ENCODE measurements at regions not wholly inside any gene's neighbourhood (a gene's known extent, or its start where the extent isn't known, plus 50 kb on each side); places are given as distances from the start of the nearest gene placed in this dataset.

GRCh38 chr7:111662386-111662785 lies 100.1 kb upstream of the IMMP2L start:
- TF ChIP-seq GATAD2B (IDR thresholded peaks at IDR 0.05; ENCODE audit: borderline replicate concordance) (no peak), ZNF253 (CRISPR knock-in tag; conservative IDR thresholded peaks at IDR 0.05) (no peak), ZFX (CRISPR knock-in tag; IDR thresholded peaks at IDR 0.05) (no peak), CBX5 (IDR thresholded peaks at IDR 0.05; ENCODE audit: borderline replicate concordance, low read depth) (no peak), ZNF316 (IDR thresholded peaks at IDR 0.05) (no peak), ZFP30 (CRISPR knock-in tag; IDR thresholded peaks at IDR 0.05; ENCODE audit: borderline replicate concordance) (no peak), TCF7 (IDR thresholded peaks at IDR 0.05; ENCODE audit: borderline replicate concordance) (no peak), ZNF449 (CRISPR knock-in tag; IDR thresholded peaks at IDR 0.05) (no peak), ZEB2 (IDR thresholded peaks at IDR 0.05) (no peak), E2F1 (CRISPR knock-in tag; IDR thresholded peaks at IDR 0.05) (no peak), SMARCA4 (IDR thresholded peaks at IDR 0.05) (no peak), THRAP3 (IDR thresholded peaks at IDR 0.05; ENCODE audit: borderline replicate concordance) (no peak), ZKSCAN3 (CRISPR knock-in tag; IDR thresholded peaks at IDR 0.05) (no peak)
- ATAC-seq (no peak), FAIRE-seq (no peak)

More at GRCh38 chr7:111662386-111662785, 100.1 kb upstream of the IMMP2L start:
- POLR2A ChIA-PET: no interaction called here
- no peak overlapping the region for H3K4me2 ChIP-seq (ENCODE audit: insufficient read depth, low read length)
- CTCF ChIA-PET (ENCODE audit: low intra/inter-chr PET ratio): no interaction called here
- no peaks in the 10 kb centered on the region for H3K9me1 ChIP-seq (ENCODE audit: control insufficient read depth, insufficient read depth, low read length)
- no peaks in the 10 kb centered on the region for H3K79me2 ChIP-seq (ENCODE audit: control insufficient read depth, insufficient read depth, low read length)
- H3K9me3 ChIP-seq (replicated peaks; ENCODE audit: control insufficient read depth, insufficient read depth, low read depth, low read length): no peaks in the 10 kb centered on the region
- no peaks in the 10 kb centered on the region for H3K36me3 ChIP-seq (ENCODE audit: control insufficient read depth, insufficient read depth, low read length)
- 3% methylated on average over 2 of the region's 2 CpGs for whole genome bisulfite sequencing (ENCODE audit: insufficient coverage, low coverage, missing lambda C conversion rate)
- in situ Hi-C loops (cut with MboI) (no loop called here), intact Hi-C loops (cut with micrococcal nuclease) (no loop called here)
- no peak overlapping the region for H3K27ac ChIP-seq (ENCODE audit: extremely low read depth, low read depth, low read length)
- H3K4me3 ChIP-seq: no peak overlapping the region
- no peak overlapping the region for H3K9ac ChIP-seq (ENCODE audit: insufficient read depth in 1 of 2, low read depth in 2 of 2, low read length in 2 of 2)
- BruUV-seq (replicated peaks): no TSS peak
- H4K20me1 ChIP-seq (replicated peaks; ENCODE audit: control insufficient read depth, insufficient read depth, low read length): no peaks in the 10 kb centered on the region
- no peaks in the 10 kb centered on the region for H3K27me3 ChIP-seq (ENCODE audit: control insufficient read depth in 2 of 2, insufficient read depth in 2 of 2, low read length in 2 of 2)
- H3K4me1 ChIP-seq (replicated peaks in 1 of 2; ENCODE audit: control insufficient read depth in 2 of 2, insufficient read depth in 2 of 2, low read length in 2 of 2): no peaks in the 10 kb centered on the region
- no peak overlapping the region for H2AFZ ChIP-seq (ENCODE audit: low read depth, low read length)
- DNase-seq (ENCODE audit: extremely low read depth in 1 of 4, low spot score in 3 of 4): no peak
